GM19238 (cell line): ENCODE measurements at regions not wholly inside any gene's neighbourhood (a gene's known extent, or its start where the extent isn't known, plus 50 kb on each side); places are given as distances from the start of the nearest gene placed in this dataset.
"Not testable (repeated sequence)": the region's sequence is repeated elsewhere in the genome, so short reads cannot be mapped to it uniquely, and the experiment has no call there.

Source experiments
- DNase-seq: peaks from one replicate; pipeline ENCODE4 v3.0.0; 2011; ENCODE audit warnings: low spot score; ENCODE audit not compliant: insufficient read length

GRCh38 chr16:10272250-10272854 lies 90.1 kb upstream of the GRIN2A start:
- DNase-seq = not testable (repeated sequence)

- peak; percentile 54 for DNase-seq
Observed at GRCh38 chr16:10275214-10275996, 93.2 kb upstream of the GRIN2A start.

GRCh38 chr16:10277597-10277996 lies 95.4 kb upstream of the GRIN2A start:
- DNase-seq = no peak

- no peak for DNase-seq
Observed at GRCh38 chr16:10280262-10281170, 98.3 kb upstream of the GRIN2A start.

- no peak for DNase-seq
Observed at GRCh38 chr16:10282367-10282766, 100.1 kb upstream of the GRIN2A start.

- DNase-seq = not testable (repeated sequence)
Observed at GRCh38 chr16:10283246-10283645, 101.0 kb upstream of the GRIN2A start.

- DNase-seq = not testable (repeated sequence)
Observed at GRCh38 chr16:10290467-10291105, 95.3 kb upstream of the ATF7IP2 start.

GRCh38 chr16:10292197-10292596 lies 93.7 kb upstream of the ATF7IP2 start:
- DNase-seq = not testable (repeated sequence)

- not testable (repeated sequence) for DNase-seq
Observed at GRCh38 chr16:10292976-10293375, 92.9 kb upstream of the ATF7IP2 start.

GRCh38 chr16:10294153-10294552 lies 91.7 kb upstream of the ATF7IP2 start:
- not testable (repeated sequence) for DNase-seq

GRCh38 chr16:10296956-10297340 lies 88.9 kb upstream of the ATF7IP2 start:
- no peak for DNase-seq

GRCh38 chr16:10297341-10298006 lies 88.4 kb upstream of the ATF7IP2 start:
- DNase-seq = peak; percentile 71

GRCh38 chr16:10300905-10301304 lies 85.0 kb upstream of the ATF7IP2 start:
- DNase-seq = no peak

GRCh38 chr16:10301547-10301946 lies 84.3 kb upstream of the ATF7IP2 start:
- not testable (repeated sequence) for DNase-seq

- no peak for DNase-seq
Observed at GRCh38 chr16:10305912-10306311, 79.9 kb upstream of the ATF7IP2 start.

- no peak for DNase-seq
Observed at GRCh38 chr16:10308305-10309193, 77.3 kb upstream of the ATF7IP2 start.

- DNase-seq = no peak
Observed at GRCh38 chr16:10309271-10309932, 76.5 kb upstream of the ATF7IP2 start.

- DNase-seq = no peak
Observed at GRCh38 chr16:10312008-10312407, 73.9 kb upstream of the ATF7IP2 start.
